ENCODE measurements at regions not wholly inside any gene's neighbourhood (a gene's known extent, or its start where the extent isn't known, plus 50 kb on each side); places are given as distances from the start of the nearest gene placed in this dataset.

- TF ChIP-seq CTCF (IDR thresholded peaks at IDR 0.05) (no peak), NFE2L2 (conservative IDR thresholded peaks at IDR 0.05; ENCODE audit: low read length) (no peak), MYC (IDR thresholded peaks at IDR 0.05; ENCODE audit: borderline replicate concordance, low read length) (no peak), CEBPB (IDR thresholded peaks at IDR 0.05) (no peak), POLR2A (IDR thresholded peaks at IDR 0.05; ENCODE audit: low read length) (no peak), RAD21 (conservative IDR thresholded peaks at IDR 0.05 in 1 of 2, IDR thresholded peaks at IDR 0.05 in 1 of 2) (no peak), BCL3 (IDR thresholded peaks at IDR 0.05) (no peak), FOSL2 (IDR thresholded peaks at IDR 0.05) (no peak), FOSL2 (CRISPR knock-in tag; IDR thresholded peaks at IDR 0.05) (no peak)
- TF ChIP-seq, protein P1, sequence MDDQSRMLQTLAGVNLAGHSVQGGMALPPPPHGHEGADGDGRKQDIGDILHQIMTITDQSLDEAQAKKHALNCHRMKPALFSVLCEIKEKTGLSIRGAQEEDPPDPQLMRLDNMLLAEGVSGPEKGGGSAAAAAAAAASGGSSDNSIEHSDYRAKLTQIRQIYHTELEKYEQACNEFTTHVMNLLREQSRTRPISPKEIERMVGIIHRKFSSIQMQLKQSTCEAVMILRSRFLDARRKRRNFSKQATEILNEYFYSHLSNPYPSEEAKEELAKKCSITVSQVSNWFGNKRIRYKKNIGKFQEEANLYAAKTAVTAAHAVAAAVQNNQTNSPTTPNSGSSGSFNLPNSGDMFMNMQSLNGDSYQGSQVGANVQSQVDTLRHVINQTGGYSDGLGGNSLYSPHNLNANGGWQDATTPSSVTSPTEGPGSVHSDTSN (IDR thresholded peaks at IDR 0.05), result no peak
These were observed 61.4 kb upstream of the PKIB start for GRCh38 chr6:122548820-122549219.

Data from A549 (cell line).